GM19023 (cell line): ENCODE measurements at regions not wholly inside any gene's neighbourhood (a gene's known extent, or its start where the extent isn't known, plus 50 kb on each side); places are given as distances from the start of the nearest gene placed in this dataset.

Experiments used
- ATAC-seq: cut with Tn5 transposase; IDR thresholded peaks from one replicate; pipeline ENCODE4 v1.9.1; 2021; ENCODE audit warnings: mild to moderate bottlenecking, moderate library complexity; ENCODE audit not compliant: unreplicated experiment

GRCh38 chr2:196248467-196249094 is 77.2 kb upstream of the STK17B start:
- no peak for ATAC-seq

- no peak for ATAC-seq
These were observed 77.8 kb upstream of the STK17B start for GRCh38 chr2:196249171-196249570.

- peak; percentile 76 for ATAC-seq
These were observed 78.5 kb upstream of the STK17B start for GRCh38 chr2:196249860-196250259.

- ATAC-seq: no peak
These were observed 79.8 kb upstream of the STK17B start for GRCh38 chr2:196251132-196251531.

- no peak for ATAC-seq
These were observed 81.2 kb upstream of the STK17B start for GRCh38 chr2:196252408-196253115.

- no peak for ATAC-seq
These were observed 81.7 kb upstream of the STK17B start for GRCh38 chr2:196253116-196253480.

- no peak for ATAC-seq
These were observed 85.2 kb upstream of the STK17B start for GRCh38 chr2:196256585-196256984.

GRCh38 chr2:196257086-196257485 is 85.7 kb upstream of the STK17B start:
- ATAC-seq: no peak

GRCh38 chr2:196258407-196258806 is 87.0 kb upstream of the STK17B start:
- ATAC-seq: no peak

GRCh38 chr2:196259507-196260481 is 88.4 kb upstream of the STK17B start:
- no peak for ATAC-seq

GRCh38 chr2:196260546-196260945 is 89.2 kb upstream of the STK17B start:
- no peak for ATAC-seq

- no peak for ATAC-seq
These were observed 91.2 kb upstream of the STK17B start for GRCh38 chr2:196262606-196263005.

- peak; percentile 91 for ATAC-seq
These were observed 91.9 kb upstream of the STK17B start for GRCh38 chr2:196263181-196263747.

GRCh38 chr2:196266351-196266750 is 95.0 kb upstream of the STK17B start:
- no peak for ATAC-seq

- ATAC-seq: no peak
These were observed 95.5 kb upstream of the STK17B start for GRCh38 chr2:196266855-196267254.

- ATAC-seq: no peak
These were observed 96.6 kb upstream of the STK17B start for GRCh38 chr2:196268025-196268424.

- no peak for ATAC-seq
These were observed 97.4 kb upstream of the STK17B start for GRCh38 chr2:196268538-196269338.

GRCh38 chr2:196271795-196272194 is 100.4 kb upstream of the STK17B start:
- ATAC-seq: no peak

- ATAC-seq: no peak
These were observed 103.0 kb upstream of the STK17B start for GRCh38 chr2:196274387-196274809.

- no peak for ATAC-seq
These were observed 104.4 kb upstream of the STK17B start for GRCh38 chr2:196275646-196276352.
